ENCODE measurements at regions not wholly inside any gene's neighbourhood (a gene's known extent, or its start where the extent isn't known, plus 50 kb on each side); places are given as distances from the start of the nearest gene placed in this dataset.

GRCh38 chr1:240036526-240036925 is 55.2 kb upstream of the FMN2 start:
- intact Hi-C loops (cut with DNase I) = no loop called here
- WGBS, 2 donors = 91 to 92% methylated on average over 1 of the region's 1 CpG
- no peak overlapping the region for H3K27ac ChIP-seq
- no peak for TF ChIP-seq CTCF (IDR thresholded peaks at IDR 0.05)
- no peak for TF ChIP-seq POLR2AphosphoS5 (IDR thresholded peaks at IDR 0.05)
- TF ChIP-seq EP300 (IDR thresholded peaks at IDR 0.05) = no peak
- no peaks in the 10 kb centered on the region for H3K27me3 ChIP-seq
- no peaks in the 10 kb centered on the region for H3K4me1 ChIP-seq
- no peak for DNase-seq
- H3K4me3 ChIP-seq = no peak overlapping the region
- no peaks in the 10 kb centered on the region for H3K9me3 ChIP-seq
- no peaks in the 10 kb centered on the region for H3K36me3 ChIP-seq
